ENCODE measurements at regions not wholly inside any gene's neighbourhood (a gene's known extent, or its start where the extent isn't known, plus 50 kb on each side); places are given as distances from the start of the nearest gene placed in this dataset.

GRCh38 chr9:580652-581342 lies 260.7 kb upstream of the DMRT1 start:
- TF ChIP-seq CTCF (IDR thresholded peaks at IDR 0.05 in 8 of 11, conservative IDR thresholded peaks at IDR 0.05 in 3 of 11) = no peak
- TF ChIP-seq POLR2A (IDR thresholded peaks at IDR 0.05) = no peak
